ENCODE measurements at regions not wholly inside any gene's neighbourhood (a gene's known extent, or its start where the extent isn't known, plus 50 kb on each side); places are given as distances from the start of the nearest gene placed in this dataset.

- H3K4me3 ChIP-seq (ENCODE audit: low read depth, low read length): no peak overlapping the region
- TF ChIP-seq CTCF (IDR thresholded peaks at IDR 0.05; ENCODE audit: insufficient read depth, low read length, severe bottlenecking): no peak
- no peak for DNase-seq (ENCODE audit: low read depth)
- H3K36me3 ChIP-seq (ENCODE audit: control insufficient read depth, insufficient read depth, low read length): no peaks in the 10 kb centered on the region
- no peak for FAIRE-seq
- H3K27me3 ChIP-seq (ENCODE audit: control insufficient read depth, insufficient read depth, low read length): peaks cover 2% of the 10 kb centered on the region
Measured at GRCh38 chr16:85328676-85329058, 216.4 kb upstream of the CIBAR2 start.

GRCh38 chr16:85329059-85329812, 217.0 kb upstream of the CIBAR2 start:
- peaks cover 2% of the 10 kb centered on the region for H3K27me3 ChIP-seq (ENCODE audit: control insufficient read depth, insufficient read depth, low read length)
- no peak for TF ChIP-seq CTCF (IDR thresholded peaks at IDR 0.05; ENCODE audit: insufficient read depth, low read length, severe bottlenecking)
- FAIRE-seq (no peak), DNase-seq (ENCODE audit: low read depth) (no peak)
- H3K36me3 ChIP-seq (ENCODE audit: control insufficient read depth, insufficient read depth, low read length): no peaks in the 10 kb centered on the region
- no peak overlapping the region for H3K4me3 ChIP-seq (ENCODE audit: low read depth, low read length)

GRCh38 chr16:85330006-85330693, 217.9 kb upstream of the CIBAR2 start:
- Histone ChIP-seq H3K36me3 (ENCODE audit: control insufficient read depth, insufficient read depth, low read length) (no peaks in the 10 kb centered on the region), H3K4me3 (ENCODE audit: low read depth, low read length) (no peak overlapping the region), H3K27me3 (ENCODE audit: control insufficient read depth, insufficient read depth, low read length) (peaks cover 2% of the 10 kb centered on the region)
- no peak for TF ChIP-seq CTCF (IDR thresholded peaks at IDR 0.05; ENCODE audit: insufficient read depth, low read length, severe bottlenecking)
- FAIRE-seq: no peak
- DNase-seq (ENCODE audit: low read depth): no peak

- no peaks in the 10 kb centered on the region for H3K36me3 ChIP-seq (ENCODE audit: control insufficient read depth, insufficient read depth, low read length)
- FAIRE-seq (no peak), DNase-seq (ENCODE audit: low read depth) (peak; percentile 65)
- peak; percentile 54 for TF ChIP-seq CTCF (IDR thresholded peaks at IDR 0.05; ENCODE audit: insufficient read depth, low read length, severe bottlenecking)
- peaks cover 2% of the 10 kb centered on the region for H3K27me3 ChIP-seq (ENCODE audit: control insufficient read depth, insufficient read depth, low read length)
- no peak overlapping the region for H3K4me3 ChIP-seq (ENCODE audit: low read depth, low read length)
Measured at GRCh38 chr16:85330694-85331188, 218.5 kb upstream of the CIBAR2 start.

GRCh38 chr16:85331688-85332087, 219.4 kb upstream of the CIBAR2 start:
- Histone ChIP-seq H3K36me3 (ENCODE audit: control insufficient read depth, insufficient read depth, low read length) (no peaks in the 10 kb centered on the region), H3K4me3 (ENCODE audit: low read depth, low read length) (no peak overlapping the region), H3K27me3 (ENCODE audit: control insufficient read depth, insufficient read depth, low read length) (peaks cover 2% of the 10 kb centered on the region)
- FAIRE-seq (no peak), DNase-seq (ENCODE audit: low read depth) (peak; percentile 47)
- TF ChIP-seq CTCF (IDR thresholded peaks at IDR 0.05; ENCODE audit: insufficient read depth, low read length, severe bottlenecking): no peak

All from bronchial epithelial cell (primary cell).